IMR-90 (cell line): ENCODE measurements at regions not wholly inside any gene's neighbourhood (a gene's known extent, or its start where the extent isn't known, plus 50 kb on each side); places are given as distances from the start of the nearest gene placed in this dataset.

ENCODE experiments used
- CEBPB ChIP-seq: IDR thresholded peaks from 2 replicates; pipeline ENCODE4 v1.6.1; 2012; ENCODE audit warnings: low read depth, low read length, improper control_type of control experiment
- RAD21 ChIP-seq: IDR thresholded peaks from 2 replicates; pipeline ENCODE4 v1.6.1; 2012; ENCODE audit warnings: low read length, improper control_type of control experiment
- RCOR1 ChIP-seq: IDR thresholded peaks from 2 replicates; pipeline ENCODE4 v1.6.1; 2012; ENCODE audit warnings: mild to moderate bottlenecking, low read length, improper control_type of control experiment; ENCODE audit not compliant: insufficient replicate concordance
- TF ChIP-seq, protein P1 (sequence below): conservative IDR thresholded peaks from 2 replicates; pipeline ENCODE4 v1.5.1; 2012; ENCODE audit warnings: mild to moderate bottlenecking, low read depth, low read length, improper control_type of control experiment

GRCh38 chr16:49920397-49920796 is 64.5 kb upstream of the ZNF423 start:
- TF ChIP-seq, protein P1, sequence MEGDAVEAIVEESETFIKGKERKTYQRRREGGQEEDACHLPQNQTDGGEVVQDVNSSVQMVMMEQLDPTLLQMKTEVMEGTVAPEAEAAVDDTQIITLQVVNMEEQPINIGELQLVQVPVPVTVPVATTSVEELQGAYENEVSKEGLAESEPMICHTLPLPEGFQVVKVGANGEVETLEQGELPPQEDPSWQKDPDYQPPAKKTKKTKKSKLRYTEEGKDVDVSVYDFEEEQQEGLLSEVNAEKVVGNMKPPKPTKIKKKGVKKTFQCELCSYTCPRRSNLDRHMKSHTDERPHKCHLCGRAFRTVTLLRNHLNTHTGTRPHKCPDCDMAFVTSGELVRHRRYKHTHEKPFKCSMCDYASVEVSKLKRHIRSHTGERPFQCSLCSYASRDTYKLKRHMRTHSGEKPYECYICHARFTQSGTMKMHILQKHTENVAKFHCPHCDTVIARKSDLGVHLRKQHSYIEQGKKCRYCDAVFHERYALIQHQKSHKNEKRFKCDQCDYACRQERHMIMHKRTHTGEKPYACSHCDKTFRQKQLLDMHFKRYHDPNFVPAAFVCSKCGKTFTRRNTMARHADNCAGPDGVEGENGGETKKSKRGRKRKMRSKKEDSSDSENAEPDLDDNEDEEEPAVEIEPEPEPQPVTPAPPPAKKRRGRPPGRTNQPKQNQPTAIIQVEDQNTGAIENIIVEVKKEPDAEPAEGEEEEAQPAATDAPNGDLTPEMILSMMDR: no peak
- TF ChIP-seq CEBPB (no peak), RAD21 (no peak), RCOR1 (no peak)
